ENCODE measurements at regions not wholly inside any gene's neighbourhood (a gene's known extent, or its start where the extent isn't known, plus 50 kb on each side); places are given as distances from the start of the nearest gene placed in this dataset.

- no peak for TF ChIP-seq MAX (IDR thresholded peaks at IDR 0.05; ENCODE audit: low read depth, low read length)
- no peak for TF ChIP-seq POLR2A (IDR thresholded peaks at IDR 0.05; ENCODE audit: extremely low read depth, insufficient read length)
- no peak for TF ChIP-seq CTCF (IDR thresholded peaks at IDR 0.05; ENCODE audit: low read depth, low read length)
- TF ChIP-seq MYC (IDR thresholded peaks at IDR 0.05; ENCODE audit: low read depth, low read length) = no peak
These were observed 51.8 kb upstream of the PSD2 start for GRCh38 chr5:139743804-139744203.

Measured in NB4 (cell line).